Retinal pigment epithelial cell (primary cell): ENCODE measurements at regions not wholly inside any gene's neighbourhood (a gene's known extent, or its start where the extent isn't known, plus 50 kb on each side); places are given as distances from the start of the nearest gene placed in this dataset.
"Not testable (repeated sequence)": the region's sequence is repeated elsewhere in the genome, so short reads cannot be mapped to it uniquely, and the experiment has no call there.

ENCODE experiments used
- DNase-seq: peaks from one replicate; pipeline ENCODE4 v3.0.0-alpha.2; 2010; ENCODE audit warnings: low read depth
- H3K4me3 ChIP-seq: 2 replicates; pipeline ENCODE4 v1.5.1; 2011; ENCODE audit warnings: mild to moderate bottlenecking, low read length, control low read depth, moderate library complexity
- TF ChIP-seq, protein P1 (sequence below): conservative IDR thresholded peaks from 2 replicates; pipeline ENCODE4 v1.5.1; 2011; ENCODE audit warnings: low read depth, low read length, control low read depth, inconsistent platforms

- DNase-seq, result no peak
- H3K4me3 ChIP-seq, result no peak overlapping the region
Measured at GRCh38 chr12:61290473-61290872, 969.7 kb upstream of the USP15 start.

GRCh38 chr12:61291647-61292046 is 968.6 kb upstream of the USP15 start:
- DNase-seq, result no peak
- H3K4me3 ChIP-seq, result no peak overlapping the region
- TF ChIP-seq, protein P1, sequence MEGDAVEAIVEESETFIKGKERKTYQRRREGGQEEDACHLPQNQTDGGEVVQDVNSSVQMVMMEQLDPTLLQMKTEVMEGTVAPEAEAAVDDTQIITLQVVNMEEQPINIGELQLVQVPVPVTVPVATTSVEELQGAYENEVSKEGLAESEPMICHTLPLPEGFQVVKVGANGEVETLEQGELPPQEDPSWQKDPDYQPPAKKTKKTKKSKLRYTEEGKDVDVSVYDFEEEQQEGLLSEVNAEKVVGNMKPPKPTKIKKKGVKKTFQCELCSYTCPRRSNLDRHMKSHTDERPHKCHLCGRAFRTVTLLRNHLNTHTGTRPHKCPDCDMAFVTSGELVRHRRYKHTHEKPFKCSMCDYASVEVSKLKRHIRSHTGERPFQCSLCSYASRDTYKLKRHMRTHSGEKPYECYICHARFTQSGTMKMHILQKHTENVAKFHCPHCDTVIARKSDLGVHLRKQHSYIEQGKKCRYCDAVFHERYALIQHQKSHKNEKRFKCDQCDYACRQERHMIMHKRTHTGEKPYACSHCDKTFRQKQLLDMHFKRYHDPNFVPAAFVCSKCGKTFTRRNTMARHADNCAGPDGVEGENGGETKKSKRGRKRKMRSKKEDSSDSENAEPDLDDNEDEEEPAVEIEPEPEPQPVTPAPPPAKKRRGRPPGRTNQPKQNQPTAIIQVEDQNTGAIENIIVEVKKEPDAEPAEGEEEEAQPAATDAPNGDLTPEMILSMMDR, result no peak

More at GRCh38 chr12:61290473-61290872, 969.7 kb upstream of the USP15 start:
- TF ChIP-seq, protein P1, result no peak

GRCh38 chr12:61294011-61294410 is 966.2 kb upstream of the USP15 start:
- DNase-seq, H3K4me3 ChIP-seq: not testable (repeated sequence)

GRCh38 chr12:61301817-61302216 is 958.4 kb upstream of the USP15 start:
- TF ChIP-seq, protein P1, result no peak
- no peak for DNase-seq
- no peak overlapping the region for H3K4me3 ChIP-seq

DNA sequence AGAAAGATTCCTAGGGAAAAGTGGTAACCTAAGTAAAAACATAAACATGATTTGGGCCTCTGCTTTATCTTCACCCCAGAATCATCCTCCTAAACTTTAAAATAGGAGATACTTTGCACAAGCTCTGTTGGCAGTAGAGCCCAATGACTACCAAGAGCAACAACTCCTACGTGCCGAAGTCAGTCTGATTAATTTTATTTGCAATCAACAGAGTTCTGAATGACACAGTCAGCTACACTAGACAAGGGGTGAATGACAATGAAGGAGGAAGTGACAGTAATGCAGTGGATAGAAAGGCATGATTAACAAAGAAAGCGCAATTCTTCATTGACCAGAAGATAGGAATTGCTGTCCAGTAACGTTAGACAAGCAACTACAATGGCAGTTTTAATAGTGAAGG is 957.9 kb upstream of the USP15 start:
- no peak for DNase-seq
- TF ChIP-seq, protein P1, result no peak
- H3K4me3 ChIP-seq, result no peak overlapping the region

GRCh38 chr12:61308220-61308619 is 952.0 kb upstream of the USP15 start:
- TF ChIP-seq, protein P1, result no peak
- H3K4me3 ChIP-seq, result no peak overlapping the region
- DNase-seq, result no peak

GRCh38 chr12:61311413-61311812 is 948.8 kb upstream of the USP15 start:
- TF ChIP-seq, protein P1, result no peak
- DNase-seq, result no peak
- no peak overlapping the region for H3K4me3 ChIP-seq

GRCh38 chr12:61348871-61349270 is 911.3 kb upstream of the USP15 start:
- DNase-seq, result no peak
- H3K4me3 ChIP-seq, result no peak overlapping the region
- TF ChIP-seq, protein P1, result no peak
